ENCODE measurements at regions not wholly inside any gene's neighbourhood (a gene's known extent, or its start where the extent isn't known, plus 50 kb on each side); places are given as distances from the start of the nearest gene placed in this dataset.

DNA sequence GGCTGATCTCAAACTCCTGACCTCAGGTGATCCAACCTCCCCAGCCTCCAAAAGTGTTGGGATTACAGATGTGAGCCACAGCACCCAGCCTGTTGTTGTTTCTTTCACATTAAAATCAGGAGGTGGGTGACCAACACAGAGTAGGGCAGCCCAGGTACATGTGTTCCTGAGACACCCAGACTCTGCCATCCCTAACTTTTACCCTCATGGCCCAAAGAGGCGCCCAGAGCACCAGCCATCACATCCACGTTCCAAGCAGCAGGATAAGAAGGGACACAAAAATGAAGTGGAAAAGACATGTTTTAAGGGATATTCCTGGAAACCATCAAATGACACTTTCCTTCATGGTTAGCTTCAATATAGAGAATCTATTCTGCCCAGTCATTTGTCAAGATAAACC lies 159.6 kb upstream of the KLF6 start:
- H3K27me3 ChIP-seq, result no peaks in the 10 kb centered on the region
- H3K36me3 ChIP-seq, result no peaks in the 10 kb centered on the region
- 96 to 98% methylated on average over 2 of the region's 2 CpGs for WGBS, 2 donors
- H3K4me1 ChIP-seq, result peaks cover 0 to 18% (median 9%) of the 10 kb centered on the region in 4 donors
- H3K9me3 ChIP-seq, result peaks cover 0 to 2% (median 0%) of the 10 kb centered on the region in 4 donors
- H3K27ac ChIP-seq, result peak overlapping the region in 2 of 4 donors; percentile 64 to 73
- intact Hi-C loops (cut with DNase I), result no loop called here
- no peak for DNase-seq
- no peak for TF ChIP-seq EP300 (IDR thresholded peaks at IDR 0.05)
- no peak for TF ChIP-seq POLR2AphosphoS5 (IDR thresholded peaks at IDR 0.05)
- TF ChIP-seq, protein P1, sequence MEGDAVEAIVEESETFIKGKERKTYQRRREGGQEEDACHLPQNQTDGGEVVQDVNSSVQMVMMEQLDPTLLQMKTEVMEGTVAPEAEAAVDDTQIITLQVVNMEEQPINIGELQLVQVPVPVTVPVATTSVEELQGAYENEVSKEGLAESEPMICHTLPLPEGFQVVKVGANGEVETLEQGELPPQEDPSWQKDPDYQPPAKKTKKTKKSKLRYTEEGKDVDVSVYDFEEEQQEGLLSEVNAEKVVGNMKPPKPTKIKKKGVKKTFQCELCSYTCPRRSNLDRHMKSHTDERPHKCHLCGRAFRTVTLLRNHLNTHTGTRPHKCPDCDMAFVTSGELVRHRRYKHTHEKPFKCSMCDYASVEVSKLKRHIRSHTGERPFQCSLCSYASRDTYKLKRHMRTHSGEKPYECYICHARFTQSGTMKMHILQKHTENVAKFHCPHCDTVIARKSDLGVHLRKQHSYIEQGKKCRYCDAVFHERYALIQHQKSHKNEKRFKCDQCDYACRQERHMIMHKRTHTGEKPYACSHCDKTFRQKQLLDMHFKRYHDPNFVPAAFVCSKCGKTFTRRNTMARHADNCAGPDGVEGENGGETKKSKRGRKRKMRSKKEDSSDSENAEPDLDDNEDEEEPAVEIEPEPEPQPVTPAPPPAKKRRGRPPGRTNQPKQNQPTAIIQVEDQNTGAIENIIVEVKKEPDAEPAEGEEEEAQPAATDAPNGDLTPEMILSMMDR (IDR thresholded peaks at IDR 0.05), result no peak
- no peak for TF ChIP-seq POLR2A (IDR thresholded peaks at IDR 0.05)
- no peak overlapping the region for H3K4me3 ChIP-seq

GRCh38 chr10:3943695-3944257 lies 158.8 kb upstream of the KLF6 start:
- no peaks in the 10 kb centered on the region for H3K27me3 ChIP-seq
- H3K4me3 ChIP-seq, result no peak overlapping the region
- no peak overlapping the region for H3K27ac ChIP-seq
- TF ChIP-seq POLR2A (IDR thresholded peaks at IDR 0.05), result no peak
- TF ChIP-seq EP300 (IDR thresholded peaks at IDR 0.05), result no peak
- no peak for TF ChIP-seq POLR2AphosphoS5 (IDR thresholded peaks at IDR 0.05)
- TF ChIP-seq, protein P1 (IDR thresholded peaks at IDR 0.05), result no peak
- DNase-seq, result no peak
- intact Hi-C loops (cut with DNase I), result no loop called here
- no peaks in the 10 kb centered on the region for H3K36me3 ChIP-seq
- H3K4me1 ChIP-seq, result peaks cover 0 to 18% (median 9%) of the 10 kb centered on the region in 4 donors
- peaks cover 0 to 2% (median 0%) of the 10 kb centered on the region in 4 donors for H3K9me3 ChIP-seq
- WGBS, 2 donors, result 97 to 98% methylated on average over 3 of the region's 3 CpGs

GRCh38 chr10:3942937-3943489 lies 158.0 kb upstream of the KLF6 start:
- DNase-seq, result no peak
- Histone ChIP-seq H3K27ac (no peak overlapping the region), H3K4me1 (peaks cover 0 to 18% (median 9%) of the 10 kb centered on the region in 4 donors), H3K9me3 (peaks cover 0 to 2% (median 0%) of the 10 kb centered on the region in 4 donors), H3K27me3 (no peaks in the 10 kb centered on the region), H3K36me3 (no peaks in the 10 kb centered on the region), H3K4me3 (no peak overlapping the region)
- intact Hi-C loops (cut with DNase I), result no loop called here
- 89 to 91% methylated on average over 9 of the region's 9 CpGs for WGBS, 2 donors
- TF ChIP-seq POLR2A (IDR thresholded peaks at IDR 0.05) (no peak), POLR2AphosphoS5 (IDR thresholded peaks at IDR 0.05) (no peak), EP300 (IDR thresholded peaks at IDR 0.05) (no peak)
- TF ChIP-seq, protein P1 (IDR thresholded peaks at IDR 0.05), result no peak

DNA sequence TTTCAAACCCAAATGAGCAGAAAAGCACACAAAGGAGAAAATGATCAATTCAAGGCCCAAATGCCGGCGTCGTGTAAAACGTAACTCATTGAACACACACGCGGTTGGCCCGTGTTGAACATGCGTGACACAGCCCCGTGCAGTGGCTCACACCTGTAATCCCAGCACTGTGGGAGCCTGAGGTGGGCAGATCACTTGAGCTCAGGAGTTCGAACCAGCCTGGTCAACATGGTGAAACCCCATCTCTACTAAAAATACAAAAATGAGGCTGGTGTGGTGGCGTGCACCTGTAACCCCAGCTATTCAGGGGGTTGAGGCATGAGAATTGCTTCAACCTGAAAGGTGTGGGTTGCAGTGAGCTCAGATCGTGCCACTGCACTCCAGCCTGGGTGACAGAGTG lies 156.7 kb upstream of the KLF6 start:
- Histone ChIP-seq H3K9me3 (peaks cover 0 to 2% (median 0%) of the 10 kb centered on the region in 4 donors), H3K36me3 (no peaks in the 10 kb centered on the region), H3K4me1 (peaks cover 0 to 17% (median 10%) of the 10 kb centered on the region in 4 donors), H3K27me3 (no peaks in the 10 kb centered on the region), H3K4me3 (no peak overlapping the region), H3K27ac (no peak overlapping the region)
- DNase-seq, result no peak
- intact Hi-C loops (cut with DNase I), result no loop called here
- no peak for TF ChIP-seq POLR2AphosphoS5 (IDR thresholded peaks at IDR 0.05)
- 89 to 94% methylated on average over 12 of the region's 12 CpGs for WGBS, 2 donors

DNA sequence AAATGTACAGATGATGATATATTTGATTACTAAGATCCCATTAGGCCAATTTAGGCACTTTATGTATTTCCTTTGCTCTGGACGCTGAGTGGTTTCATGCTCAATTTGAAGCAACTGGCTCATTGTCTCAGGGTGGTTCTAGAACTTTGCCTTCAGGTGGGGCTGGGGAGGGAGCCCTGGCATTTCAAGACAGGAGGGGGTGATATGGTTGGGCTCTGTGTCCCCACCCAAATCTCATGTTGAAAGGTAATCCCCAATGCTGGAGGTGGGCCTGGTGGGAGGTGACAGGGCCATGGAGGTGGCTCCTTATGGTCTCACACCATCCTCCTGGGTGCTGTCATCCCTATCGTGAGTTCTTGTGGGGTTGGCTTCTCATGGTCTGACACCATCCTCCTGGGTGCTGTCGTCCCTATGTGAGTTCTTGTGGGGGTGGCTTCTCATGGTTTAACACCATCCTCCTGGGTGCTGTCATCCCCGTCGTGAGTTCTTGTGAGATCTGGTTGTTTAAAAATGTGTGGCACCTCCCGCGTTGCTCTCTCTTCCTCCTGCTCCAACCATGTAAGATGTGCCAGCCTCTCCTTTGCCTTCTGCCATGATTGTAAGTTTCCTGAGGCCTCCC lies 151.5 kb upstream of the KLF6 start:
- Histone ChIP-seq H3K36me3 (no peaks in the 10 kb centered on the region), H3K9me3 (no peaks in the 10 kb centered on the region), H3K27ac (peak overlapping the region; percentile 59 to 75 (median 68)), H3K4me3 (peak overlapping the region in 1 of 4 donors; percentile 11), H3K4me1 (peaks cover 0 to 19% (median 12%) of the 10 kb centered on the region in 4 donors), H3K27me3 (no peaks in the 10 kb centered on the region)
- DNase-seq, result no peak
- intact Hi-C loops (cut with DNase I), result no loop called here
- WGBS, 2 donors, result 50 to 90% methylated on average over 7 of the region's 7 CpGs
- TF ChIP-seq POLR2AphosphoS5 (IDR thresholded peaks at IDR 0.05), result no peak
- TF ChIP-seq EP300 (IDR thresholded peaks at IDR 0.05), result no peak
- no peak for TF ChIP-seq POLR2A (IDR thresholded peaks at IDR 0.05)
- TF ChIP-seq, protein P1 (IDR thresholded peaks at IDR 0.05), result no peak

All from sigmoid colon (tissue), 6 donors.